ENCODE measurements at regions not wholly inside any gene's neighbourhood (a gene's known extent, or its start where the extent isn't known, plus 50 kb on each side); places are given as distances from the start of the nearest gene placed in this dataset.

DNA sequence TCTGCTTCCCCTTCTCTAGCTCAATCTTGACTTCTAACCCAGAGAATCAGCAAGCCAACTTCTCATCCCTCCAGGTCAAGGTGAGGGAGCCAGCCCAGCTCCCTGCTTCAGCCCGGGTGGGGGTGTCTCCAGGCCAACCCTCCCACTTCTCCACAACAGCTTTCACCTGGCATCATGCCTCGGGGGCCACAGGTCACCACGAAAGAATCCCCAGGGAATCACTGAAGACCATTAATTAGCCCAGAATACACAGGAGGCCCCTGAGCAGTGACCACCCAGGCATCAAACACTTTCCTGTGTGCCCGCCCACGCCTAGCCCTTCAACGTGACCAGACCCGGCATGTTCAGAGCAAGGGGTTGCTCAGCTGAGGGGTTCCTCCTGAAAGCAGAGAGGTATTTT lies 646.7 kb downstream of the BCOR start:
- FAIRE-seq (no peak), ATAC-seq (no peak), DNase-seq (ENCODE audit: extremely low read depth in 1 of 4, low spot score in 3 of 4) (no peak)
- Histone ChIP-seq H3K4me1 (replicated peaks in 1 of 2; ENCODE audit: control insufficient read depth in 2 of 2, insufficient read depth in 2 of 2, low read length in 2 of 2) (peaks cover 11 to 23% of the 10 kb centered on the region in 2 experiments; a peak in 3 of 5 replicates), H3K27me3 (ENCODE audit: control insufficient read depth in 2 of 2, insufficient read depth in 2 of 2, low read length in 2 of 2) (no peaks in the 10 kb centered on the region), H3K36me3 (ENCODE audit: control insufficient read depth, insufficient read depth, low read length) (no peaks in the 10 kb centered on the region), H2AFZ (ENCODE audit: low read depth, low read length) (0 out of 2 replicates have a peak overlapping the region, but pooled peaks have one; percentile 45), H3K4me2 (ENCODE audit: insufficient read depth, low read length) (no peak overlapping the region), H3K9me1 (ENCODE audit: control insufficient read depth, insufficient read depth, low read length) (no peaks in the 10 kb centered on the region), H3K9ac (ENCODE audit: insufficient read depth in 1 of 2, low read depth in 2 of 2, low read length in 2 of 2) (peak overlapping the region in 1 of 2 experiments; percentile 68; a peak in 1 of 4 replicates), H3K79me2 (ENCODE audit: control insufficient read depth, insufficient read depth, low read length) (no peaks in the 10 kb centered on the region), H3K9me3 (replicated peaks; ENCODE audit: control insufficient read depth, insufficient read depth, low read depth, low read length) (no peaks in the 10 kb centered on the region), H3K4me3 (no peak overlapping the region), H4K20me1 (replicated peaks; ENCODE audit: control insufficient read depth, insufficient read depth, low read length) (no peaks in the 10 kb centered on the region), H3K27ac (ENCODE audit: extremely low read depth, low read depth, low read length) (no peak overlapping the region)
- in situ Hi-C loops (cut with MboI) = no loop called here
- TF ChIP-seq CHD4 (IDR thresholded peaks at IDR 0.05; ENCODE audit: insufficient read depth, insufficient replicate concordance, low read depth, low read length, poor library complexity, severe bottlenecking) = no peak
- no peak for TF ChIP-seq ZNF24 (IDR thresholded peaks at IDR 0.05)
- no peak for TF ChIP-seq ZNF444 (CRISPR knock-in tag; IDR thresholded peaks at IDR 0.05)
- TF ChIP-seq, protein P1, sequence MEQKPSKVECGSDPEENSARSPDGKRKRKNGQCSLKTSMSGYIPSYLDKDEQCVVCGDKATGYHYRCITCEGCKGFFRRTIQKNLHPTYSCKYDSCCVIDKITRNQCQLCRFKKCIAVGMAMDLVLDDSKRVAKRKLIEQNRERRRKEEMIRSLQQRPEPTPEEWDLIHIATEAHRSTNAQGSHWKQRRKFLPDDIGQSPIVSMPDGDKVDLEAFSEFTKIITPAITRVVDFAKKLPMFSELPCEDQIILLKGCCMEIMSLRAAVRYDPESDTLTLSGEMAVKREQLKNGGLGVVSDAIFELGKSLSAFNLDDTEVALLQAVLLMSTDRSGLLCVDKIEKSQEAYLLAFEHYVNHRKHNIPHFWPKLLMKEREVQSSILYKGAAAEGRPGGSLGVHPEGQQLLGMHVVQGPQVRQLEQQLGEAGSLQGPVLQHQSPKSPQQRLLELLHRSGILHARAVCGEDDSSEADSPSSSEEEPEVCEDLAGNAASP (IDR thresholded peaks at IDR 0.05) = no peak
- TF ChIP-seq RBBP5 (IDR thresholded peaks at IDR 0.05; ENCODE audit: borderline replicate concordance, insufficient read depth, low read length, poor library complexity, severe bottlenecking) = no peak
- TF ChIP-seq CBX5 (IDR thresholded peaks at IDR 0.05; ENCODE audit: borderline replicate concordance, low read depth) = no peak
- no peak for TF ChIP-seq POLR2AphosphoS5 (IDR thresholded peaks at IDR 0.05; ENCODE audit: control insufficient read depth, insufficient read depth, low read depth, low read length)
- TF ChIP-seq SREBF2 (CRISPR knock-in tag; IDR thresholded peaks at IDR 0.05) = no peak
- no peak for TF ChIP-seq NR1H2 (CRISPR knock-in tag; IDR thresholded peaks at IDR 0.05)
- no peak for TF ChIP-seq ZNF79 (CRISPR knock-in tag; IDR thresholded peaks at IDR 0.05; ENCODE audit: low read depth)
- TF ChIP-seq ZNF282 (CRISPR knock-in tag; IDR thresholded peaks at IDR 0.05) = no peak
- TF ChIP-seq KDM4B (IDR thresholded peaks at IDR 0.05; ENCODE audit: borderline replicate concordance in 2 of 2, low read depth in 1 of 2) = no peak
- TF ChIP-seq SMARCA4 (IDR thresholded peaks at IDR 0.05) = no peak
- TF ChIP-seq CEBPB (tag; IDR thresholded peaks at IDR 0.05) = no peak
- TF ChIP-seq PML (IDR thresholded peaks at IDR 0.05; ENCODE audit: low read length) = no peak
- no peak for TF ChIP-seq SMARCA5 (IDR thresholded peaks at IDR 0.05)
- no peak for TF ChIP-seq ZNF764 (CRISPR knock-in tag; IDR thresholded peaks at IDR 0.05; ENCODE audit: low read depth)
- BruUV-seq (replicated peaks) = no TSS peak
- intact Hi-C loops (cut with micrococcal nuclease) = no loop called here
- ChIA-PET POLR2A (no interaction called here), CTCF (ENCODE audit: low intra/inter-chr PET ratio) (no interaction called here)
- WGBS (ENCODE audit: insufficient coverage, low coverage, missing lambda C conversion rate) = 37% methylated on average over 6 of the region's 7 CpGs
